ENCODE measurements at regions not wholly inside any gene's neighbourhood (a gene's known extent, or its start where the extent isn't known, plus 50 kb on each side); places are given as distances from the start of the nearest gene placed in this dataset.

DNA sequence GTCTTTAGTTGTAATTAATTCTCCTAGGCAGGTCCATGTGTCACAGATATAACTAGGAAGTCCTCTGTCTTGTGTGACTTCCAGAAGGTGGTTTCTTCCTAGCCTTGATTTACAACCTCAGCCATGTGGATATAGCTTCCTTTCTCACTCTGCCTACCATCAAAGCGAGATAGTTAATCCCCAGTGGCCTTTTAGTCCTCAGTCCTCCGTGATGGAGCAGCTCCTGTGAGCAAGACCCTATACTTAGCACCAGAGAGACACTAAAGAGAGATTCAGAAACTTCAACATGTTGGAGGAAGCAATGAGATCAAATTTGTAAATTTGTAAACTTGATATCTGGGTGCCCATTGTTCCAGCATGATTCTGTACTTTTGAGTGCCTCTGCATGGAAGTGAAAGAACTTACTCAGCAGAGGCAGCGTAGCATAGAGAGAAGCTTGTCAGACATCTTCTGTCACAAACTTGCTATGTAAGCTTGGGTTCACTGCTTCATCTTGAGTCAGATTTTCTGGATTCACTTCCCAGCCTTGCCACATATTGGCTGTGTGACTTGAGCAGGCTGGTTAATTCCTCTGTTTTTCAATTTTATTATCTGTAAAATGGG lies 170.2 kb upstream of the NR3C1 start:
- TF ChIP-seq L3MBTL2 (conservative IDR thresholded peaks at IDR 0.05) (no peak), TARDBP (IDR thresholded peaks at IDR 0.05) (no peak), BHLHE40 (IDR thresholded peaks at IDR 0.05; ENCODE audit: borderline replicate concordance) (no peak), FOXK2 (IDR thresholded peaks at IDR 0.05) (no peak), SUZ12 (IDR thresholded peaks at IDR 0.05) (no peak)
